ENCODE measurements at regions not wholly inside any gene's neighbourhood (a gene's known extent, or its start where the extent isn't known, plus 50 kb on each side); places are given as distances from the start of the nearest gene placed in this dataset.
"Not testable (repeated sequence)": the region's sequence is repeated elsewhere in the genome, so short reads cannot be mapped to it uniquely, and the experiment has no call there.

- DNase-seq = no peak
Observed at GRCh38 chr1:5730272-5731109, 261.7 kb downstream of the NPHP4 start.

- DNase-seq = no peak
Observed at GRCh38 chr1:5729636-5730145, 262.5 kb downstream of the NPHP4 start.

- no peak for DNase-seq
Observed at GRCh38 chr1:5728663-5729355, 263.4 kb downstream of the NPHP4 start.

GRCh38 chr1:5727871-5728643 is 264.2 kb downstream of the NPHP4 start:
- DNase-seq = no peak

GRCh38 chr1:5727191-5727590 is 265.0 kb downstream of the NPHP4 start:
- DNase-seq = no peak

GRCh38 chr1:5726586-5727184 is 265.5 kb downstream of the NPHP4 start:
- DNase-seq = not testable (repeated sequence)

GRCh38 chr1:5725855-5726585 is 266.2 kb downstream of the NPHP4 start:
- DNase-seq = no peak

- DNase-seq = no peak
Observed at GRCh38 chr1:5725406-5725805, 266.8 kb downstream of the NPHP4 start.

- DNase-seq = no peak
Observed at GRCh38 chr1:5724847-5725246, 267.4 kb downstream of the NPHP4 start.

GRCh38 chr1:5722635-5723164 is 269.5 kb downstream of the NPHP4 start:
- DNase-seq = no peak

GRCh38 chr1:5721634-5722215 is 270.5 kb downstream of the NPHP4 start:
- no peak for DNase-seq

- no peak for DNase-seq
Observed at GRCh38 chr1:5720936-5721335, 271.3 kb downstream of the NPHP4 start.

GRCh38 chr1:5720484-5720883 is 271.7 kb downstream of the NPHP4 start:
- no peak for DNase-seq

- no peak for DNase-seq
Observed at GRCh38 chr1:5720045-5720444, 272.2 kb downstream of the NPHP4 start.

GRCh38 chr1:5718831-5719632 is 273.2 kb downstream of the NPHP4 start:
- no peak for DNase-seq

GRCh38 chr1:5717031-5717682 is 275.1 kb downstream of the NPHP4 start:
- DNase-seq = no peak

- DNase-seq = no peak
Observed at GRCh38 chr1:5716126-5716525, 276.1 kb downstream of the NPHP4 start.

GRCh38 chr1:5713101-5714010 is 278.9 kb downstream of the NPHP4 start:
- no peak for DNase-seq
